PC-9 (cell line): ENCODE measurements at regions not wholly inside any gene's neighbourhood (a gene's known extent, or its start where the extent isn't known, plus 50 kb on each side); places are given as distances from the start of the nearest gene placed in this dataset.

Experiments used
- EZH2 ChIP-seq: fragments of 200-600 bp; sonication (generic); IDR thresholded peaks from 2 replicates; pipeline ENCODE4 v1.8.0; 2017; ENCODE audit warnings: antibody characterized with exemption, low read depth
- TF ChIP-seq, protein P1 (sequence below): fragments of 200-600 bp; sonication (generic); conservative IDR thresholded peaks from 2 replicates; pipeline ENCODE4 v1.6.1; 2017; ENCODE audit warnings: mixed run types, antibody characterized with exemption, mild to moderate bottlenecking, moderate library complexity

DNA sequence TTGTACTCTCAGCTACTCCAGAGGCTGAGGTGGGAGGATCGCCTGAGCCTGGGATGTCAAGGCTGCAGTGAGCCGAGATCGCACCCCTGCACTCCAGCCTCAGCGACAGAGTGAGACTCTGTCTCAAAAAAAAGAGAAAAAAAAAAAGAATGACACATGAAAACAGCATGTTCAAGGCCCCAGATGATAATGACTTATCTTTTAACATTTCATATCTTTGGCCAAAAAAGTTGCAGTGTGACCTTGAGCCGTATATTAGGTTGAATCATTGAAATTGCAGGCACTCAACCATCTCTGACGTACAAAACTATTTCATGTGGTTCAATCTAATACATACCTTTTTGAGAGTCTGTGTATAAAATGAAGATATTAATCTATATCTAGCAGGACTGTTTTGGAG, 79.1 kb upstream of the CPEB4 start:
- TF ChIP-seq, protein P1, sequence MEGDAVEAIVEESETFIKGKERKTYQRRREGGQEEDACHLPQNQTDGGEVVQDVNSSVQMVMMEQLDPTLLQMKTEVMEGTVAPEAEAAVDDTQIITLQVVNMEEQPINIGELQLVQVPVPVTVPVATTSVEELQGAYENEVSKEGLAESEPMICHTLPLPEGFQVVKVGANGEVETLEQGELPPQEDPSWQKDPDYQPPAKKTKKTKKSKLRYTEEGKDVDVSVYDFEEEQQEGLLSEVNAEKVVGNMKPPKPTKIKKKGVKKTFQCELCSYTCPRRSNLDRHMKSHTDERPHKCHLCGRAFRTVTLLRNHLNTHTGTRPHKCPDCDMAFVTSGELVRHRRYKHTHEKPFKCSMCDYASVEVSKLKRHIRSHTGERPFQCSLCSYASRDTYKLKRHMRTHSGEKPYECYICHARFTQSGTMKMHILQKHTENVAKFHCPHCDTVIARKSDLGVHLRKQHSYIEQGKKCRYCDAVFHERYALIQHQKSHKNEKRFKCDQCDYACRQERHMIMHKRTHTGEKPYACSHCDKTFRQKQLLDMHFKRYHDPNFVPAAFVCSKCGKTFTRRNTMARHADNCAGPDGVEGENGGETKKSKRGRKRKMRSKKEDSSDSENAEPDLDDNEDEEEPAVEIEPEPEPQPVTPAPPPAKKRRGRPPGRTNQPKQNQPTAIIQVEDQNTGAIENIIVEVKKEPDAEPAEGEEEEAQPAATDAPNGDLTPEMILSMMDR, result no peak
- TF ChIP-seq EZH2, result no peak
